ENCODE measurements at regions not wholly inside any gene's neighbourhood (a gene's known extent, or its start where the extent isn't known, plus 50 kb on each side); places are given as distances from the start of the nearest gene placed in this dataset.

DNA sequence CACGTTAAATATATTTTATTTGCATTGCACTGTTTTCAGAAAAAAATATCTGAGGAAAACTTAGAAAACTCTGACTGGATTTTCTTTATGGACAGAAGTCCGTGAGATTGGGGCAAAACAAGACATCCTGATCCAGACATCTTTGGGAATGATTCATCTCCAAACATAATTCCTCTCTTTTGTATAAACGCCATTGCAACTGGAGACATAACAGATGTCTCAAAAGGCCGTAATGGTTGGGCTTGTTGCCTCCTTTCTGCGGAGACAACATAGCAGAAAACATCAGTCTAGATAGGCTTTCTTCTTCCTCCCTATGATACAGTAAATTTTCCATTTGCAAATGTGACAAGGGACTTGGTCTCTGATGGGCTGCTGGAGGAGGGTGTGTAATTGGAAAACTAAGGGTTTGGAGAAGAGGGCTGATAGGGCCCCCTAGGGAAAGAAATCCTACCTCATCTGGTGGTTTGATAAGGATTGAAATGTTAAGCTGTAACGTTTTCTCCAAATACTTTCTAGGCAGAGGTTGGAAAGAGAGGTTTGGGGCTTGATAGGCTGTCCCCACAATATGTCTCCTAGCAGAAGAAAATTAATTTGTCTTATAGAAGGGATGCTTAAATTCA lies 631.5 kb upstream of the ST8SIA4 start:
- TF ChIP-seq SUZ12 (IDR thresholded peaks at IDR 0.05) (no peak), L3MBTL2 (conservative IDR thresholded peaks at IDR 0.05) (no peak), LEF1 (IDR thresholded peaks at IDR 0.05; ENCODE audit: borderline replicate concordance) (no peak), BHLHE40 (IDR thresholded peaks at IDR 0.05; ENCODE audit: borderline replicate concordance) (no peak), NFRKB (IDR thresholded peaks at IDR 0.05) (no peak), SP1 (IDR thresholded peaks at IDR 0.05) (no peak), TARDBP (IDR thresholded peaks at IDR 0.05) (no peak), FOXM1 (IDR thresholded peaks at IDR 0.05; ENCODE audit: borderline replicate concordance) (no peak), ELF4 (IDR thresholded peaks at IDR 0.05) (no peak), FOXA1 (IDR thresholded peaks at IDR 0.05) (no peak), CTBP1 (IDR thresholded peaks at IDR 0.05; ENCODE audit: borderline replicate concordance) (no peak), FOXK2 (IDR thresholded peaks at IDR 0.05) (no peak)

All from HEK293T (cell line).